MM.1S (cell line): ENCODE measurements at regions not wholly inside any gene's neighbourhood (a gene's known extent, or its start where the extent isn't known, plus 50 kb on each side); places are given as distances from the start of the nearest gene placed in this dataset.
A peak's percentile ranks its signal among the peaks of the same experiment; 100 is the strongest.

ENCODE experiments used
- DNase-seq: peaks from one replicate; pipeline ENCODE4 v3.0.0-alpha.2; 2015
- H2AFZ ChIP-seq: fragments of 300-600 bp; sonication (generic); 2 replicates; pipeline ENCODE4 v1.6.0; 2016; ENCODE audit warnings: antibody characterized with exemption, low read length
- H3F3A ChIP-seq: fragments of 300-600 bp; sonication (generic); 2 replicates; pipeline ENCODE4 v1.6.1; 2016; ENCODE audit warnings: mild to moderate bottlenecking, antibody characterized with exemption, low read length, moderate library complexity, mixed read lengths; ENCODE audit not compliant: insufficient read depth
- H3K27ac ChIP-seq: fragments of 300-600 bp; sonication (generic); 2 replicates; pipeline ENCODE4 v1.5.1; 2016; ENCODE audit warnings: mild to moderate bottlenecking, low read length
- H3K27me3 ChIP-seq: fragments of 300-600 bp; sonication (generic); replicated peaks from 2 replicates; pipeline ENCODE4 v1.6.0; 2016; ENCODE audit warnings: low read length; ENCODE audit not compliant: insufficient read depth
- H3K36me3 ChIP-seq: fragments of 300-600 bp; sonication (generic); replicated peaks from 2 replicates; pipeline ENCODE4 v1.6.1; 2016; ENCODE audit warnings: mild to moderate bottlenecking, low read length, mixed read lengths; ENCODE audit not compliant: insufficient read depth
- H3K4me1 ChIP-seq: fragments of 300-600 bp; sonication (generic); 2 replicates; pipeline ENCODE4 v1.6.1; 2016; ENCODE audit warnings: low read length, mixed read lengths
- H3K4me2 ChIP-seq: fragments of 300-600 bp; sonication (generic); 2 replicates; pipeline ENCODE4 v1.6.0; 2016; ENCODE audit warnings: low read depth, low read length
- H3K4me3 ChIP-seq: fragments of 300-600 bp; sonication (generic); 2 replicates; pipeline ENCODE4 v1.5.1; 2016; ENCODE audit warnings: low read length, mixed read lengths
- H3K79me2 ChIP-seq: fragments of 300-600 bp; sonication (generic); 2 replicates; pipeline ENCODE4 v1.6.1; 2016; ENCODE audit warnings: mixed run types, low read length, mixed read lengths
- H3K9ac ChIP-seq: fragments of 300-600 bp; sonication (generic); 2 replicates; pipeline ENCODE4 v1.6.1; 2016; ENCODE audit warnings: low read length, mixed read lengths
- H3K9me2 ChIP-seq: fragments of 300-600 bp; sonication (generic); replicated peaks from 2 replicates; pipeline ENCODE4 v1.6.1; 2016; ENCODE audit warnings: mild to moderate bottlenecking, low read length, mixed read lengths; ENCODE audit not compliant: insufficient read depth
- H3K9me3 ChIP-seq: fragments of 300-600 bp; sonication (generic); replicated peaks from 2 replicates; pipeline ENCODE4 v1.6.1; 2016; ENCODE audit warnings: mild to moderate bottlenecking, low read length, mixed read lengths; ENCODE audit not compliant: insufficient read depth
- H4K20me1 ChIP-seq: fragments of 300-600 bp; sonication (generic); 2 replicates; pipeline ENCODE4 v1.6.1; 2016; ENCODE audit warnings: mild to moderate bottlenecking, low read length, moderate library complexity, mixed read lengths; ENCODE audit not compliant: insufficient read depth
- EZH2 ChIP-seq: fragments of 300-600 bp; sonication (generic); optimal IDR thresholded peaks from 2 replicates; pipeline ENCODE3; 2017; ENCODE audit warnings: low read depth, mild to moderate bottlenecking, antibody characterized with exemption, low read length, mixed read lengths
- EZH2phosphoT487 ChIP-seq: fragments of 300-600 bp; sonication (generic); IDR thresholded peaks from 2 replicates; pipeline ENCODE4 v1.6.1; 2018; ENCODE audit warnings: antibody characterized with exemption, low read length
- TF ChIP-seq, protein P1 (sequence below): fragments of 300-600 bp; sonication (generic); IDR thresholded peaks from 2 replicates; pipeline ENCODE4 v1.5.1; 2016; ENCODE audit warnings: antibody characterized with exemption, low read length, mixed read lengths

DNA sequence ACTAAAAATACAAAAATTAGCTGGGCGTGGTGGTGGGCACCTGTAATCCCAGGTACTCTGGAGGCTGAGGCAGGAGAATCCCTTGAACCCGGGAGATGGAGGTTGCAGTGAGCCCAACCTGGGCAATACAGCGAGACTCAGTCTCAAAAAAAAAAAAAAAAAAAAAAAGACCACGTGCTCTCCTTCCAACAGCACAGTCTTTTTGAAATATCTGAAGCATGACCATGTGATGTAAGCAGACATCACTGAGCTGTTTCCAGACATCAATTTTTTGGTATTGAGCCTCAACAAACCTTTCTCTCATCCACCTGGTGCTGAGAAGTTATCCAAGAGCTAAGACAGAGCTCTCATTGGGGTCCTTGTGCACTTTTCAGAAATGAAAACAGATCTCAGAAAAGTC is 249.2 kb downstream of the FOXA2 start:
- Histone ChIP-seq H3K4me3 (no peak overlapping the region), H3K9me3 (no peaks in the 10 kb centered on the region), H3K27me3 (no peaks in the 10 kb centered on the region), H2AFZ (no peak overlapping the region), H3K9ac (no peak overlapping the region), H3F3A (no peaks in the 10 kb centered on the region), H3K27ac (no peak overlapping the region), H3K79me2 (no peaks in the 10 kb centered on the region), H3K4me1 (no peaks in the 10 kb centered on the region), H3K36me3 (no peaks in the 10 kb centered on the region), H4K20me1 (no peaks in the 10 kb centered on the region), H3K9me2 (no peaks in the 10 kb centered on the region), H3K4me2 (no peak overlapping the region)
- no peak for TF ChIP-seq EZH2phosphoT487
- no peak for TF ChIP-seq EZH2
- TF ChIP-seq, protein P1, sequence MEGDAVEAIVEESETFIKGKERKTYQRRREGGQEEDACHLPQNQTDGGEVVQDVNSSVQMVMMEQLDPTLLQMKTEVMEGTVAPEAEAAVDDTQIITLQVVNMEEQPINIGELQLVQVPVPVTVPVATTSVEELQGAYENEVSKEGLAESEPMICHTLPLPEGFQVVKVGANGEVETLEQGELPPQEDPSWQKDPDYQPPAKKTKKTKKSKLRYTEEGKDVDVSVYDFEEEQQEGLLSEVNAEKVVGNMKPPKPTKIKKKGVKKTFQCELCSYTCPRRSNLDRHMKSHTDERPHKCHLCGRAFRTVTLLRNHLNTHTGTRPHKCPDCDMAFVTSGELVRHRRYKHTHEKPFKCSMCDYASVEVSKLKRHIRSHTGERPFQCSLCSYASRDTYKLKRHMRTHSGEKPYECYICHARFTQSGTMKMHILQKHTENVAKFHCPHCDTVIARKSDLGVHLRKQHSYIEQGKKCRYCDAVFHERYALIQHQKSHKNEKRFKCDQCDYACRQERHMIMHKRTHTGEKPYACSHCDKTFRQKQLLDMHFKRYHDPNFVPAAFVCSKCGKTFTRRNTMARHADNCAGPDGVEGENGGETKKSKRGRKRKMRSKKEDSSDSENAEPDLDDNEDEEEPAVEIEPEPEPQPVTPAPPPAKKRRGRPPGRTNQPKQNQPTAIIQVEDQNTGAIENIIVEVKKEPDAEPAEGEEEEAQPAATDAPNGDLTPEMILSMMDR = no peak
- DNase-seq = no peak

DNA sequence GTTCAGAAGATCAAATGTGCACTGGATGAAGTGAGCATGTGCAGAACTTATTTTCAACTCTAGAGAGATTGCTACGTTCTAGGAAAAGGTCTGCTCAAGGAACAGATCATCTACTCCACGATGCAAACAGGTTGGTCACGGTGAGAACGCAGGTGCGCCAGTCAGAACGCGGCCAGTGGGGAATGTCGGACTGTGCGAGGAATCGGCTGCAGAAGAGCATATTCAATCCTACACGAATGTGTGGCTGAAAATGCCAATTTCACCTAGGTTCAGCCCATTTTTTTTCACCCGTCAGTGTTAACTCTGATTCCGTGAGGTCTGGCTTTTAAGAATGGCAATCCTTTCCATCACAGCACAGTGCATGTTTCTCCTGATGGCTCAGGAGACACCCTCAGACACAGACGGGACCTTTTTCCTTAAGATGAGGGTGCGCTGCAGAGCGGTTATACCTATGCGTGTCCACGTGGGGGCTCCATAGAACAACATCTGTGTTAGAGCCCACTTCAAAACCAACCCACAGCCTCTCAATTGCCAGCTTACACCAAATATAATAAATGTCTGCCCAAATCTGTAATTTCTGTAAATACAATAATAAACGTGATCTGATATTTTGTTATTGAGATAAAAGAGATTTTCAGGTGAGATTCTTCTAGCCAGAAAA is 250.4 kb downstream of the FOXA2 start:
- TF ChIP-seq, protein P1 = peak; percentile 79
- TF ChIP-seq EZH2phosphoT487 = no peak
- no peak for TF ChIP-seq EZH2
- Histone ChIP-seq H3F3A (no peaks in the 10 kb centered on the region), H3K9me2 (no peaks in the 10 kb centered on the region), H4K20me1 (no peaks in the 10 kb centered on the region), H3K9ac (no peak overlapping the region), H3K79me2 (no peaks in the 10 kb centered on the region), H3K4me3 (no peak overlapping the region), H2AFZ (no peak overlapping the region), H3K4me2 (no peak overlapping the region), H3K9me3 (no peaks in the 10 kb centered on the region), H3K4me1 (no peaks in the 10 kb centered on the region), H3K27me3 (no peaks in the 10 kb centered on the region), H3K27ac (no peak overlapping the region), H3K36me3 (no peaks in the 10 kb centered on the region)
- DNase-seq = peak; percentile 69

DNA sequence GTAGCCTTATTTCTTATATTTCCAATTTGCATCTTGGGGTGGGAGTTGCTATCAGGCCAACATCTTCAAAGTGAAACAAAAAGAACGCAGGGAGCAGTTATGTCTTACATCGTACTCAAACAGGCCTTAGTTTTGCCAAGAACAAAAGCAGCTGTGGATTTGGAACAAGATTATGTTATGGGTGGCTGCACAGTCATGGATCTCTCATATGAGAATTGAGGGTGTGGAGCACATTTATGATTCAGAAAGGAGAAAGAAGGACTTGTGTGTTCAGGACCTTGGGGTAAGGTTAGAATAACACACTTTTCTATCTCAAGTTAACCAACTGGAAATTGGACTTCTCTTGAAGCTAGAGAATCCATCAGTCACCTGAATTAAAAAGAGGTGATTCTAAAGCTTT is 259.9 kb downstream of the FOXA2 start:
- no peak for DNase-seq
- H3K4me2 ChIP-seq = no peak overlapping the region
- no peak for TF ChIP-seq EZH2phosphoT487
- TF ChIP-seq, protein P1 = no peak

More for the DNA sequence above, 259.9 kb downstream of the FOXA2 start:
- no peak overlapping the region for H3K27ac ChIP-seq
- no peak overlapping the region for H3K4me3 ChIP-seq
- peaks cover 19% of the 10 kb centered on the region for H3K4me1 ChIP-seq
- H3K36me3 ChIP-seq = no peaks in the 10 kb centered on the region
- H3K9ac ChIP-seq = no peak overlapping the region
- no peak overlapping the region for H2AFZ ChIP-seq
- no peaks in the 10 kb centered on the region for H3K79me2 ChIP-seq
- no peaks in the 10 kb centered on the region for H3K9me2 ChIP-seq
- H3K9me3 ChIP-seq = no peaks in the 10 kb centered on the region
- H4K20me1 ChIP-seq = no peaks in the 10 kb centered on the region
- no peaks in the 10 kb centered on the region for H3K27me3 ChIP-seq
- peaks cover 17% of the 10 kb centered on the region for H3F3A ChIP-seq
